ENCODE measurements at regions not wholly inside any gene's neighbourhood (a gene's known extent, or its start where the extent isn't known, plus 50 kb on each side); places are given as distances from the start of the nearest gene placed in this dataset.

DNA sequence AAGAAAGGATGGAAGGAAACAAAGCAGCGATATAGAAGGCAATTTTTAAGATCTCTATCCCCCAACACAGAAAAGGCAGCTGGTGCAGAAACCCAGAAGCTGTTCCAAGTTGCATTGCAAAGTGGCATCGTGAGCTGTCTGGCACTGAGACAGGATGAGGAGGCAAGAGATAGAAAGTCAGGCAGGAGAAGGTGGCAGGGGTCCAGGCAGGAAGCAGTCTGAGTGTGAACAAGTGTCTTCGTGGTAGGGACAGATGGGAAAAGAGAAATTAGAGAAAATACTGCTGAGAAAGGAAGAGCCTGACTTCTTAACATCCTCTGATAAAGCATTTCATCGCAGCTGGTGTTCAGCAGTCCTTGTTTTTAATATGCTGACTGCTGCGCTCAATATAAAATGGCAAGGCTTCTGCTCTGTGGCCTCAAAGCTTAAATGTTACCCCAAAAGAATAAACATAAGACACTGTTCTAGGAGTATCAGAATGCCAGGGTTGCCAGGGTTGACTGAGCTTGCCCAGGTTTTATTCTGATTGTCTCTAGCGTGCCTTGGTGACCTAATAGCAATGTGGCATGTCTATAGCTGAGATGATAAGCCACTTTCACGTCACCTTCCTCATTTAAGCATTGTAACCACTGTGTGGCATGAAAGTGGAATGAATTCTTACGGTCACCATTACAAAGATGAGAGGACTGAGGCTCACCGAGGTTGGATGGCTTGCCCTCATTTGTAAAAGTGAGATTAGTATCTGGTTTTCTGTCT, 397.6 kb downstream of the NUAK1 start:
- Mint-ChIP-seq H3K27ac (no peak overlapping the region), H3K4me1 (peaks cover 3 to 10% (median 7%) of the 10 kb centered on the region in 3 donors), H3K9me3 (no peaks in the 10 kb centered on the region), H3K27me3 (no peaks in the 10 kb centered on the region), H3K4me3 (no peak overlapping the region), H3K36me3 (no peaks in the 10 kb centered on the region)
- Histone ChIP-seq H3K4me1 (ENCODE audit: insufficient read depth, low read length) (peaks cover 7% of the 10 kb centered on the region), H3K9me3 (ENCODE audit: low read length) (no peaks in the 10 kb centered on the region), H3K27ac (ENCODE audit: low read depth, low read length) (no peak overlapping the region), H3K4me3 (ENCODE audit: low read length) (no peak overlapping the region), H3K27me3 (ENCODE audit: insufficient read depth, low read length, poor library complexity, severe bottlenecking) (no peaks in the 10 kb centered on the region), H3K36me3 (ENCODE audit: insufficient read depth, low read length) (no peaks in the 10 kb centered on the region)
- POLR2A ChIA-PET, result no interaction called here
- no peak for DNase-seq
- CTCF ChIA-PET, result no interaction called here

DNA sequence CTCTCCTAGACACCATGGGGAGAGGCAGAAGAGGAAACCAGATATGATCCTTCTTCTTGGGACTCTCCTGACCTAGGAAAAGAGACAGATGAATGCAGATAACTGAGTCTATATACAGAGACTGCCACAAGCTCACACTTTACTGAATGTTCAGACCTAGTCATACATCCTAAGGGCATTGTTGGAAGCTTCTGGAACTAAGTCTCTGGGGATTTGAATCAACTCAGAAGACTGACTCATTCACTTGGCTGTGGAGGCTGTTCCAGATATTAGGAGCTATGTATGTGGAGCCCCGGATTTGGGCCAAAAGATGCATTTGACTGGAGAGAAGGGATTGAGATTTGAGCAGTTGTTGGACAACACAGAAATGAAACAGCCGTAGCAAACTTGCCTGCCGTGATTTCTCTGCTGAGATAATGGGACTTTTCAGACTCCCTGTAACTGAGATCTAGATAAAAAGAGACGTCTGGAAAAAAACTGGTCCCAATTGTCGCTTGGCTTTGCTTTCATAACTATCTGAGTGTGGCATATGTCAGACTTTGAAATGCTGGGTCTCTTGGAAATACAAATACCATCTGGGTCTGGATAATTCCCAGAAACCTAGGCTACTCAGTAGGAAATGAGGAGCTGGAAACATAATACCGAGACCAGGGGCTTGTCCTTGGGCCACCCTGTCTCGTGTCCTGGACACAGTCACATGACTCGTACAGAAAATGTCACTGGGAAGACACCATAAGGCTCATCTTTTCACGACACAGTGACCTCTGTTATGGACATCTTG, 396.8 kb downstream of the NUAK1 start:
- ChIA-PET CTCF (no interaction called here), POLR2A (no interaction called here)
- H3K9me3 Mint-ChIP-seq, result no peaks in the 10 kb centered on the region
- DNase-seq, result no peak
- no peaks in the 10 kb centered on the region for H3K27me3 Mint-ChIP-seq
- H3K27ac Mint-ChIP-seq, result no peak overlapping the region
- no peaks in the 10 kb centered on the region for H3K27me3 ChIP-seq (ENCODE audit: insufficient read depth, low read length, poor library complexity, severe bottlenecking)
- H3K4me1 ChIP-seq (ENCODE audit: insufficient read depth, low read length), result peaks cover 7% of the 10 kb centered on the region
- H3K4me1 Mint-ChIP-seq, result peaks cover 3 to 10% (median 7%) of the 10 kb centered on the region in 3 donors
- no peak overlapping the region for H3K4me3 Mint-ChIP-seq
- H3K36me3 ChIP-seq (ENCODE audit: insufficient read depth, low read length), result no peaks in the 10 kb centered on the region
- H3K9me3 ChIP-seq (ENCODE audit: low read length), result no peaks in the 10 kb centered on the region
- H3K36me3 Mint-ChIP-seq, result no peaks in the 10 kb centered on the region
- no peak overlapping the region for H3K27ac ChIP-seq (ENCODE audit: low read depth, low read length)
- H3K4me3 ChIP-seq (ENCODE audit: low read length), result no peak overlapping the region

DNA sequence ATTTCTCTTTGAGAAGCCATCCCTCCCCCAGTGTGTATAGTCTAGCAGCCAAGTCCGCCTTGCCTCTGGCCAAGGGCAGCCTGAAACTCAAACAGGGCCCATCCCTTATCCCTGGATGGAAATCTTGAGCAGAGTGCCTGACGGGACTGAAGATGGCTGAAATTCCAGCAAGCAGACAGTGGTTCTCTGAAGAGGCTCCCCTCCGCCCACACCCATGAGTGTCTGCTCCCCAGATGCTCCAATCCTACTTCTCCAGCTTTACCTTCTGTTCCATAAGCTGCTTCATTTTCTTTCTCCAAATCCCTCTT, 396.2 kb downstream of the NUAK1 start:
- no peak for DNase-seq
- Mint-ChIP-seq H3K9me3 (no peaks in the 10 kb centered on the region), H3K27ac (no peak overlapping the region), H3K4me1 (peaks cover 3 to 7% (median 7%) of the 10 kb centered on the region in 3 donors), H3K36me3 (no peaks in the 10 kb centered on the region), H3K4me3 (no peak overlapping the region), H3K27me3 (no peaks in the 10 kb centered on the region)
- H3K4me3 ChIP-seq (ENCODE audit: low read length), result no peak overlapping the region
- H3K27ac ChIP-seq (ENCODE audit: low read depth, low read length), result no peak overlapping the region
- CTCF ChIA-PET, result no interaction called here
- no peaks in the 10 kb centered on the region for H3K36me3 ChIP-seq (ENCODE audit: insufficient read depth, low read length)
- no peaks in the 10 kb centered on the region for H3K9me3 ChIP-seq (ENCODE audit: low read length)
- POLR2A ChIA-PET, result no interaction called here
- H3K27me3 ChIP-seq (ENCODE audit: insufficient read depth, low read length, poor library complexity, severe bottlenecking), result no peaks in the 10 kb centered on the region
- H3K4me1 ChIP-seq (ENCODE audit: insufficient read depth, low read length), result peaks cover 7% of the 10 kb centered on the region

DNA sequence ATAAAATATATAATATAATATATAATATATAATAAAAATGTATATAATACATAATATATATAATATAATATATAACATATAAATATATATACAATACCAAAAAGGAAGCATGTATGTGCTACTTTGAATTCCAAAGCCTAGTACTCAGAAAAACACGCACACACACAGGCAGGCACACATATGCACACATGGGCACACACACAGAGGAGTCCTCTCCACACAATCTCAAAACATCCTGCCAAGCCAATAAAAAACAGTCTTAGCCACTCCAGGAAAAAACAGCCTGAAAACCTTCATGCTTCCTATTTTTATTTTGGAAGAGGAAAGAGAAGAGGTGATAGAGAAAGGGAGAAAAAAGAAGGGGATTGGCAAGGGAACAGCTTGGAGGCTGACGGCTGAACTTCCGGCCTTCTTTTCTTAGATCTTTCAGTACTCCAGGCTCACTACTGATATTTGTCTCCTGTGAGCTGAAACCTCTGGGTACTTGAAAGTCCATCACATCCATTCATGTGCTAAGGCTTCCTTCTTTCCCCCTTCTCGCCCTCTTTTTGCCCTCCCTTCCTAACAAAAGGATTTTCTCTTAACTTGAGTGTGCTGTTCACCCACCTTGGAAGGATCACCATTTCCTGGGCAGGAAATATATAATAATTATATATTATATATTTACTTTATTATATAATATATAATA, 394.2 kb downstream of the NUAK1 start:
- Mint-ChIP-seq H3K27ac (no peak overlapping the region), H3K36me3 (no peaks in the 10 kb centered on the region), H3K27me3 (no peaks in the 10 kb centered on the region), H3K9me3 (no peaks in the 10 kb centered on the region), H3K4me1 (no peaks in the 10 kb centered on the region), H3K4me3 (no peak overlapping the region)
- no peak overlapping the region for H3K27ac ChIP-seq (ENCODE audit: low read depth, low read length)
- no peaks in the 10 kb centered on the region for H3K36me3 ChIP-seq (ENCODE audit: insufficient read depth, low read length)
- no peaks in the 10 kb centered on the region for H3K4me1 ChIP-seq (ENCODE audit: insufficient read depth, low read length)
- no peaks in the 10 kb centered on the region for H3K27me3 ChIP-seq (ENCODE audit: insufficient read depth, low read length, poor library complexity, severe bottlenecking)
- H3K9me3 ChIP-seq (ENCODE audit: low read length), result no peaks in the 10 kb centered on the region
- ChIA-PET CTCF (interaction anchor here (1.7 kb wide), 1 partner anchor 9 kb away, joined by 3 read pairs; no protein-coding TSS in a partner anchor), POLR2A (no interaction called here)
- H3K4me3 ChIP-seq (ENCODE audit: low read length), result no peak overlapping the region
- no peak for DNase-seq

DNA sequence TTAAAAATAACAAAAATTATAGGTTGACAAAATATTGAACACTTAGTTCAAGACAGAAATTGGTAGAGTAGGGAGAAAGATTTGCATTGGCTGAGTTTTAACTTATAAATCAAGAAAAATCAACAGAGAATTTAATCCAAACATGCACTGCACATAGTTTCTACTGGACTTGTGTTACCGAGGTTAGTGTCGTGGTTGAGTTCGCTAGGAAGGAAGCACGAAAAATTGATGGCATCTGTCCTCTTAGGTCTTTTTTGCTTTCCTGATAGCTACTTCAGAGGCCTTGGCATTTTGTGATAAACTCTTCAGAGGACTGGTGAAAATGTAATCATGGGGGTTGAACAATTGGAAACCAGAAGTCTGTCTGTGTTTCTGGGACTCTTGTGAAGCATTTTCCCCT, 392.9 kb downstream of the NUAK1 start:
- H3K4me3 ChIP-seq (ENCODE audit: low read length), result no peak overlapping the region
- H3K9me3 Mint-ChIP-seq, result no peaks in the 10 kb centered on the region
- H3K27me3 ChIP-seq (ENCODE audit: insufficient read depth, low read length, poor library complexity, severe bottlenecking), result no peaks in the 10 kb centered on the region
- H3K27ac ChIP-seq (ENCODE audit: low read depth, low read length), result no peak overlapping the region
- ChIA-PET CTCF (no interaction called here), POLR2A (no interaction called here)
- H3K9me3 ChIP-seq (ENCODE audit: low read length), result no peaks in the 10 kb centered on the region
- H3K36me3 Mint-ChIP-seq, result no peaks in the 10 kb centered on the region
- H3K4me1 Mint-ChIP-seq, result no peaks in the 10 kb centered on the region
- no peak overlapping the region for H3K4me3 Mint-ChIP-seq
- no peak for DNase-seq
- no peaks in the 10 kb centered on the region for H3K36me3 ChIP-seq (ENCODE audit: insufficient read depth, low read length)
- H3K27ac Mint-ChIP-seq, result no peak overlapping the region
- no peaks in the 10 kb centered on the region for H3K27me3 Mint-ChIP-seq
- H3K4me1 ChIP-seq (ENCODE audit: insufficient read depth, low read length), result no peaks in the 10 kb centered on the region

DNA sequence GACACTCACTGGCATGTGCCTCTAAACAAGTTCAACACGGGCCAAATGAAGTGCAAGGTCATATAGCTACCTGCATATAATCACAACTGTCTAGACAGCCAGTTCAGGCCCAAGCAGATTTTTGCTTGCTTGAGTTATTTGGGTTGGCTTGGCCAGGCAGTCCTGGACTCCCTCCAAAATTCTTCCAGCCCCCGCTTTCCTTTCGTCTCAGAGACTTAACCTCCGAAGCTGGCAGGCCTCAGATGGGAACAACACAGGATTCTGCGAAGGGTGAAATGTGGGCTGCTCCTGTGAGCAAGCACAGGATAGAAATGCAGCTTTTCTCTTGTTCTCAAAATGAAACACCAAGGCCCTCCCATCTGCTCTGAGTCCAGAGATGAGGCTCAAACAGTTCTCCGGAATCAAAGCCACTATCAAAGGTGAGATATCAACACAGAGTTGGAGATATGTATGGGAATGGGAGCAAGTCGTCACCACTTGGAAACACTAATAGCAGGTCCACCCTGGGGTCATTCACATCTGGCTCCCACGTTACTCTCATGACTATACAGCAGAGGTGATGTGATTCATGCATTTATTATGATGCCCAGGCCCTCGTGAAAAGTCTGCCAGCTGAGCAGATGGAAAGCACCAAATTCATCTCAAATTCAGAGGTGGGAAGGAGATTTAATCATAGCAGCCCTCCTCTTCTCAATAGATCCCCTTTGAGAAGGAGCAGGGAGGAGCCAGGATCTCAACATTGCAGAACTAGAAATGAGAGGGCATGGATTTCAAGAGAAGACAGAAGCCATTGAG, 389.8 kb downstream of the NUAK1 start:
- H3K4me1 Mint-ChIP-seq, result no peaks in the 10 kb centered on the region
- no peak overlapping the region for H3K27ac Mint-ChIP-seq
- no peaks in the 10 kb centered on the region for H3K36me3 Mint-ChIP-seq
- Histone ChIP-seq H3K4me3 (ENCODE audit: low read length) (no peak overlapping the region), H3K27me3 (ENCODE audit: insufficient read depth, low read length, poor library complexity, severe bottlenecking) (no peaks in the 10 kb centered on the region), H3K9me3 (ENCODE audit: low read length) (no peaks in the 10 kb centered on the region), H3K36me3 (ENCODE audit: insufficient read depth, low read length) (no peaks in the 10 kb centered on the region), H3K4me1 (ENCODE audit: insufficient read depth, low read length) (no peaks in the 10 kb centered on the region), H3K27ac (ENCODE audit: low read depth, low read length) (no peak overlapping the region)
- POLR2A ChIA-PET, result no interaction called here
- no peaks in the 10 kb centered on the region for H3K27me3 Mint-ChIP-seq
- H3K9me3 Mint-ChIP-seq, result no peaks in the 10 kb centered on the region
- no peak overlapping the region for H3K4me3 Mint-ChIP-seq
- CTCF ChIA-PET, result no interaction called here
- no peak for DNase-seq

DNA sequence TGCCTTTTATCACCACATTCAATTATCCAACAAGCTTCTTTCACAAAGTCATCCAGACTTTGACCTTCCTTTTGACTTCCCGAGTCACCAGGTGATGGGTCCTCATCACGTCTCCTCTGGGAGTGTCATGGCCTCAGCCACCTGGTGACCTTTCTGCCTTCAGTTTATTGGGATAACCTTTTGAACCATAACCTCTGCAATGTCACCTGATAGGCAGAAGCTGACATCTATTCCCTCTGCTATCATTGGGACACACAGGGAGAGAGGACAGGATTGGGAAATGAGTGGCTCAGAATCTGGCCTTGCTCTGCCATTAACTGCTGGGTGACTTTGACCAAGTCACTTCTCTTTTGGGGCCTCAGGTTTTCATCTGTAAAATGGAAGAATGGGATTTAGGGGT, 388.7 kb downstream of the NUAK1 start:
- Mint-ChIP-seq H3K4me1 (no peaks in the 10 kb centered on the region), H3K4me3 (no peak overlapping the region), H3K36me3 (no peaks in the 10 kb centered on the region), H3K9me3 (no peaks in the 10 kb centered on the region), H3K27me3 (no peaks in the 10 kb centered on the region), H3K27ac (no peak overlapping the region)
- Histone ChIP-seq H3K27ac (ENCODE audit: low read depth, low read length) (no peak overlapping the region), H3K4me1 (ENCODE audit: insufficient read depth, low read length) (no peaks in the 10 kb centered on the region), H3K4me3 (ENCODE audit: low read length) (no peak overlapping the region), H3K9me3 (ENCODE audit: low read length) (no peaks in the 10 kb centered on the region), H3K27me3 (ENCODE audit: insufficient read depth, low read length, poor library complexity, severe bottlenecking) (no peaks in the 10 kb centered on the region), H3K36me3 (ENCODE audit: insufficient read depth, low read length) (no peaks in the 10 kb centered on the region)
- POLR2A ChIA-PET, result no interaction called here
- no peak for DNase-seq
- CTCF ChIA-PET, result no interaction called here

DNA sequence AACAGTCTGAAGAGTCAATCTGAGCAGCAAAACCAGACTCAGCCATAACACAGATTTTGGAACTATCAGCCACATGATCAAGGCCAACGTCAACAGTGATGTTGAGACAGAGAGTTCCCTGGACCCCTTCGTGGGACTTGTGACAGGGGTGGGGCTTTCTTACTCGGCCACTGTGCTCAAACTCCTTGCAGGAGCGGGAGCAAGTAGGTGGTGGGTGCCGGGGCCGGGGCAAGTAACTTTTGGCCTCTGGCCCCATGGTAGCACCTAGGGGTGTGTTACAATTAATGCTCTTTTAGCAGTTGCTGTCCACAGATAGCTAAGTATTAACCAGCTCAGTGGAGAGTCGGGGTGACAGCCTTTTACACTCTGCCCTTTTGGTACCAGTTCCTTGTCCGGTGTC, 384.4 kb downstream of the NUAK1 start:
- Histone ChIP-seq H3K27ac (ENCODE audit: low read depth, low read length) (no peak overlapping the region), H3K27me3 (ENCODE audit: insufficient read depth, low read length, poor library complexity, severe bottlenecking) (no peaks in the 10 kb centered on the region), H3K9me3 (ENCODE audit: low read length) (no peaks in the 10 kb centered on the region), H3K4me3 (ENCODE audit: low read length) (no peak overlapping the region), H3K4me1 (ENCODE audit: insufficient read depth, low read length) (no peaks in the 10 kb centered on the region), H3K36me3 (ENCODE audit: insufficient read depth, low read length) (no peaks in the 10 kb centered on the region)
- ChIA-PET CTCF (no interaction called here), POLR2A (no interaction called here)
- DNase-seq, result no peak
- Mint-ChIP-seq H3K4me1 (no peaks in the 10 kb centered on the region), H3K27me3 (no peaks in the 10 kb centered on the region), H3K36me3 (no peaks in the 10 kb centered on the region), H3K4me3 (no peak overlapping the region), H3K27ac (no peak overlapping the region), H3K9me3 (no peaks in the 10 kb centered on the region)
